SK-N-MC (cell line): ENCODE measurements at regions not wholly inside any gene's neighbourhood (a gene's known extent, or its start where the extent isn't known, plus 50 kb on each side); places are given as distances from the start of the nearest gene placed in this dataset.
A peak's percentile ranks its signal among the peaks of the same experiment; 100 is the strongest.

ENCODE experiments used
- DNase-seq: peaks from one replicate; pipeline ENCODE4 v3.0.0-alpha.2; 2011; ENCODE audit warnings: low read depth, low spot score
- H3K27ac ChIP-seq: fragments of 200-600 bp; sonication (generic); 2 replicates; pipeline ENCODE4 v1.5.1; 2016; ENCODE audit warnings: mixed run types
- H3K36me3 ChIP-seq: fragments of 200-600 bp; sonication (generic); 2 replicates; pipeline ENCODE4 v1.6.1; 2017; ENCODE audit warnings: antibody characterized with exemption, low read length, mixed read lengths; ENCODE audit not compliant: insufficient read depth
- H3K4me3 ChIP-seq: fragments of 200-600 bp; sonication (generic); 2 replicates; pipeline ENCODE4 v1.5.1; 2016
- H3K9ac ChIP-seq: fragments of 200-600 bp; sonication (generic); 2 replicates; pipeline ENCODE4 v1.8.0; 2017; ENCODE audit warnings: mixed run types, mixed read lengths; ENCODE audit not compliant: insufficient read length
- H3K9me3 ChIP-seq: fragments of 200-600 bp; sonication (generic); 2 replicates; pipeline ENCODE4 v1.6.1; 2017; ENCODE audit warnings: low read depth, mild to moderate bottlenecking, antibody characterized with exemption, low read length, moderate library complexity, mixed read lengths
- EZH2 ChIP-seq: fragments of 200-600 bp; sonication (generic); IDR thresholded peaks from one replicate; pipeline ENCODE4 v1.6.1; 2017; ENCODE audit warnings: antibody characterized with exemption
- FOXP2 ChIP-seq: optimal IDR thresholded peaks from 2 replicates; pipeline ENCODE3; 2011; ENCODE audit warnings: mild to moderate bottlenecking, moderate library complexity; ENCODE audit not compliant: insufficient read depth; ENCODE audit errors: extremely low read length, control extremely low read depth
- POLR2AphosphoS5 ChIP-seq: IDR thresholded peaks from 2 replicates; pipeline ENCODE4 v1.6.1; 2012; ENCODE audit warnings: mild to moderate bottlenecking, low read depth, low read length, borderline replicate concordance

DNA sequence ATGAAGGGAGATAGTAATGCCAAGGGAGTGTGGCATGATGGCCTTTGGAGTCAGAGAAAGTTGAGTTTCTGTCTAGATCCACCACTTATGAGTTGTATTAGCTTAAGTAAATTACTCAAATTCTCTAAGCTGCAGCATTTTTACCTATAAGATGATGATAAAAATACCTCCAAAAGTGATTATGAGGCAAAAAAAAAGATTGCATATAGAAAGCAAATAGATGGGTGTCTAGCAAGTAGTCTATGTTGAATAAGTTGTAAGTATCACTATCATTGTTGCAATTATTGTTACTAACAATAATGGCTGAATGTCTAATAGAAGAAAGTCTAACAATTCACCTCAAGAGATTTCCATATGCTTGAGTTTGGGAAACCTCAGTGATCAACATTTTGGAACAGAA, 959.2 kb upstream of the GJE1 start:
- no peak overlapping the region for H3K4me3 ChIP-seq
- DNase-seq, result no peak
- TF ChIP-seq EZH2, result no peak
- no peak for TF ChIP-seq FOXP2
- TF ChIP-seq POLR2AphosphoS5, result no peak
- no peak overlapping the region for H3K9ac ChIP-seq
- H3K9me3 ChIP-seq, result no peaks in the 10 kb centered on the region
- H3K27ac ChIP-seq, result no peak overlapping the region
- no peaks in the 10 kb centered on the region for H3K36me3 ChIP-seq

DNA sequence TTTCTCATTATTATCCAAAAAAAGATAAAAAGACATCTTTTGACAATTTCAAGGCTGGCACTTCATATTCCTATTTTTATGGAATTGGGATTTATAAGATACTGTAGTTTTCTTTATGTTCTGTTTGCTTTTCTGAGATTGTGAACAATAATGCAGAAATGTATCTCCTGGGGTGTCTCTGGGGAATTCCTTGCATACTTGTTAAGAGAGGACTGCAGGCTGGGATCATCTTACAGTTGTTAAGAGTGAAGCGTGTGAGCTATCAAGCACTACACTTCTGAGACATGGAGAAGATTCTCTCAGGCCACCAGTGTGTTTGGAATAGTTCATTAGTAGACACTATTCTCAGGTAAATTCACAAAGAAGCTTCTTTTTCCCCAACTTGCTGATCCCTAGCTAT, 963.3 kb upstream of the GJE1 start:
- H3K4me3 ChIP-seq, result no peak overlapping the region
- no peaks in the 10 kb centered on the region for H3K9me3 ChIP-seq
- H3K9ac ChIP-seq, result no peak overlapping the region
- no peak for TF ChIP-seq POLR2AphosphoS5
- no peak for TF ChIP-seq FOXP2
- no peaks in the 10 kb centered on the region for H3K36me3 ChIP-seq
- no peak overlapping the region for H3K27ac ChIP-seq
- peak; percentile 26 for DNase-seq

GRCh38 chr6:141167945-141168344, 964.8 kb upstream of the GJE1 start:
- Histone ChIP-seq H3K4me3 (no peak overlapping the region), H3K27ac (no peak overlapping the region)
- TF ChIP-seq FOXP2 (no peak), POLR2AphosphoS5 (no peak), EZH2 (no peak)

DNA sequence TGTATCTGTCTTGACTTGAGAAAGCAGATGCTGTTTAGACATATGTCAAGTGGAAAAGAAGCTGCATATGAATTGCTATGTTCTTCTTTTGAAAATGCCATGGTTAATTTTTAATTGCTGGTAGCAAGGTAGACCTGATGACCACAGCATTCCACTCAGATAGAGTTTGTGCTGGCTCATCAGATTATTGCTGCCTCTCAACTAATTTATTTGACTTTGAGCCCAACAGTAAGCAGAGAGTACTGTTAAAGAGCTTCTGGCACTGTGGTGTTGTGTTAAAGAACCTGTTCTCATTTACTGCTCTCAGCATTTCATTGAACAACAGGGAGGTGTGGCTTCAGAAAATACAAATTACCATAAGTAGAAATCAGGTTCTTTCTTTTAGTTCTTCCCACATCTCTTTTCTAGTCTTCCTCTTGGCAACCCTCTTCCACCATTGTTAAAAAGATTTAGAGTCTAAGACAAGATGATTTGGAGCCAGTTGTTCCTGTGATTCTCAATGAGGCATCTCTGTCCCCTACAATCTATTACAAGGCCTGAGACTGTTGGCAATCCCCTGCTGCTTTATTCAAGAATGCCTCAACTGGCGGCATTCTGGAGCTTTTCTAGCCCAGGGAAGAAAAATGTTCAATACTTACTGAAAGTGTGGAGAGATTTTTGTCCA, 967.6 kb upstream of the GJE1 start:
- DNase-seq, result no peak
- TF ChIP-seq FOXP2 (no peak), EZH2 (no peak), POLR2AphosphoS5 (no peak)
- Histone ChIP-seq H3K4me3 (no peak overlapping the region), H3K27ac (no peak overlapping the region), H3K36me3 (no peaks in the 10 kb centered on the region), H3K9me3 (no peaks in the 10 kb centered on the region), H3K9ac (no peak overlapping the region)

More at GRCh38 chr6:141167945-141168344, 964.8 kb upstream of the GJE1 start:
- no peak for DNase-seq
- Histone ChIP-seq H3K9ac (no peak overlapping the region), H3K9me3 (no peaks in the 10 kb centered on the region), H3K36me3 (no peaks in the 10 kb centered on the region)

- TF ChIP-seq FOXP2 (no peak), EZH2 (no peak), POLR2AphosphoS5 (no peak)
- no peak overlapping the region for H3K27ac ChIP-seq
- no peak overlapping the region for H3K4me3 ChIP-seq
- H3K9me3 ChIP-seq, result no peaks in the 10 kb centered on the region
- DNase-seq, result no peak
- H3K9ac ChIP-seq, result no peak overlapping the region
- H3K36me3 ChIP-seq, result no peaks in the 10 kb centered on the region
Observed at GRCh38 chr6:141164042-141164743, 968.5 kb upstream of the GJE1 start.

GRCh38 chr6:141163107-141163506, 969.6 kb upstream of the GJE1 start:
- TF ChIP-seq EZH2 (no peak), FOXP2 (no peak), POLR2AphosphoS5 (no peak)
- no peak overlapping the region for H3K4me3 ChIP-seq
- H3K27ac ChIP-seq, result no peak overlapping the region
- no peak for DNase-seq
- H3K9me3 ChIP-seq, result no peaks in the 10 kb centered on the region
- H3K36me3 ChIP-seq, result no peaks in the 10 kb centered on the region
- H3K9ac ChIP-seq, result no peak overlapping the region

DNA sequence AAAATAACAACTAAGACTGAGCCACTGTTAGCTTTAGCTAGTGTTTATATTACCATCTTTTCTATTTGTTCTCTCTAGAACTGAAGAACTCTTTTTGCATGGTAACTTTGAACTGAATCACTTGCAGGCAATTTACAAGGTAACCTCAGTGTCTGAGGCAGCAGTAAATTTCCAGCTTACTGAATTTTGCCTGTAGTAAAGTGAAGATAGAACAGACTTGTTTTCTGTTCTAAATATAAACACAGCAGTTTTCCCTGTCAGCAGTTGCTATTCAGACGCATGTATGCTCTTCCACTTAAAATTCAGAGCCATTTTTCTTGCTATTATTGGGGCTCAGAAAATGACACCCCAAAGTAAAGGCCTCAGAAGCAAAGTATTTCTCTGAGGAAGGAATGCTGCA, 974.0 kb upstream of the GJE1 start:
- Histone ChIP-seq H3K27ac (no peak overlapping the region; the same call in 1 of the 2 replicates), H3K4me3 (no peak overlapping the region), H3K36me3 (no peaks in the 10 kb centered on the region), H3K9me3 (no peaks in the 10 kb centered on the region), H3K9ac (no peak overlapping the region)
- TF ChIP-seq EZH2 (no peak), POLR2AphosphoS5 (no peak)
- DNase-seq, result no peak

DNA sequence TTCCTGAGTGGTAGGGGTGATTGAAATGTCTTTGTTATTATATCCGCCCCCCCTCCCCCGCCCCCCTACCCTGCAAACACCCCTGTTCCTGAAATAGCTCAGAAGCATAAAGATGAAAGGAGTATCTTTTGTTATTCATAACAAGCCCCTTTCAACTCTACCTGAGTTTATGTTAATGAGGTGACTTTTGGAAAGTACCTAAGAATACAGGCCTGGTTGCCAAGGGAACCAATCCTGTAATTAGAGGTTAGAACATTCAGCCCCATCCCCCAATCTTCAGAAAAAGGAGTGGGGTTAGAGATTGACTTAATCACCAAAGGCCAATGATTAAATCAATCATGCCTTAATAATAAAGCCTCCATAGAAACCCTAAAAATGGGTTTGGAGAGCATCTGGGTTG, 979.2 kb upstream of the GJE1 start:
- DNase-seq, result no peak
- no peak overlapping the region for H3K4me3 ChIP-seq
- no peak overlapping the region for H3K9ac ChIP-seq

GRCh38 chr6:141152951-141153350, 979.8 kb upstream of the GJE1 start:
- no peak for DNase-seq
- no peak overlapping the region for H3K9ac ChIP-seq

More for the DNA sequence above, 979.2 kb upstream of the GJE1 start:
- TF ChIP-seq EZH2 (no peak), FOXP2 (no peak), POLR2AphosphoS5 (no peak)
- Histone ChIP-seq H3K36me3 (no peaks in the 10 kb centered on the region), H3K27ac (no peak overlapping the region), H3K9me3 (no peaks in the 10 kb centered on the region)

More at GRCh38 chr6:141152951-141153350, 979.8 kb upstream of the GJE1 start:
- Histone ChIP-seq H3K4me3 (peak overlapping the region; percentile 36), H3K27ac (peak overlapping the region; percentile 60), H3K9me3 (no peaks in the 10 kb centered on the region), H3K36me3 (no peaks in the 10 kb centered on the region)
- TF ChIP-seq EZH2 (no peak), POLR2AphosphoS5 (no peak), FOXP2 (no peak)
